ENCODE measurements at regions not wholly inside any gene's neighbourhood (a gene's known extent, or its start where the extent isn't known, plus 50 kb on each side); places are given as distances from the start of the nearest gene placed in this dataset.

DNA sequence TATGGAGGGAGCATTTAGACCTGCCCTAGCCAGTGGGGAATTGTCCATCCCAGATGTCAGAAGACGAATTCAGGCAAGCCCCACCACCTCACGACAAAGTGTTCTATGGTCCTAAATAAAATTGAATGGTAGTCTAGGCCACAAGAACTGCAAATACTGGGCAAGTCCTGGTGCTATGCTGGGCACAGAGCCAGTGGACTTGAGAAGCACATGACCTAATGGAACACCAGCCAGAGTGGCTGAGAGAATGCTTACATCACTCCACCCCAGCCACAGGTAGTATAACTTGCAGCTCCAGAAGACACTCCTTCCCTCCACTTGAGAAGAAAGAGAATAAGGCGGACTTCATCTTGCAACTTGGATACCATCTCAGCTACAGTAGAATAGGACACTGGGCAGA is 567.3 kb upstream of the CXADR start:
- Histone ChIP-seq H3K27ac (ENCODE audit: low read depth in 2 of 2, low read length in 2 of 2) (no peak overlapping the region), H3K4me1 (ENCODE audit: control insufficient read depth in 2 of 3, insufficient read depth in 2 of 3, low read depth in 1 of 3, low read length in 3 of 3) (no peaks in the 10 kb centered on the region), H3K36me3 (ENCODE audit: control insufficient read depth in 2 of 3, insufficient read depth in 3 of 3, low read length in 3 of 3) (no peaks in the 10 kb centered on the region), H3K9ac (ENCODE audit: low read length in 3 of 3) (no peak overlapping the region), H3K4me3 (ENCODE audit: low read length in 3 of 3) (no peak overlapping the region), H3K9me3 (ENCODE audit: control insufficient read depth in 2 of 3, insufficient read depth in 1 of 3, low read length in 3 of 3) (peaks cover 0 to 1% (median 0%) of the 10 kb centered on the region in 3 donors), H3K27me3 (ENCODE audit: control insufficient read depth, insufficient read depth, low read length) (no peaks in the 10 kb centered on the region)
- TF ChIP-seq, protein P1, sequence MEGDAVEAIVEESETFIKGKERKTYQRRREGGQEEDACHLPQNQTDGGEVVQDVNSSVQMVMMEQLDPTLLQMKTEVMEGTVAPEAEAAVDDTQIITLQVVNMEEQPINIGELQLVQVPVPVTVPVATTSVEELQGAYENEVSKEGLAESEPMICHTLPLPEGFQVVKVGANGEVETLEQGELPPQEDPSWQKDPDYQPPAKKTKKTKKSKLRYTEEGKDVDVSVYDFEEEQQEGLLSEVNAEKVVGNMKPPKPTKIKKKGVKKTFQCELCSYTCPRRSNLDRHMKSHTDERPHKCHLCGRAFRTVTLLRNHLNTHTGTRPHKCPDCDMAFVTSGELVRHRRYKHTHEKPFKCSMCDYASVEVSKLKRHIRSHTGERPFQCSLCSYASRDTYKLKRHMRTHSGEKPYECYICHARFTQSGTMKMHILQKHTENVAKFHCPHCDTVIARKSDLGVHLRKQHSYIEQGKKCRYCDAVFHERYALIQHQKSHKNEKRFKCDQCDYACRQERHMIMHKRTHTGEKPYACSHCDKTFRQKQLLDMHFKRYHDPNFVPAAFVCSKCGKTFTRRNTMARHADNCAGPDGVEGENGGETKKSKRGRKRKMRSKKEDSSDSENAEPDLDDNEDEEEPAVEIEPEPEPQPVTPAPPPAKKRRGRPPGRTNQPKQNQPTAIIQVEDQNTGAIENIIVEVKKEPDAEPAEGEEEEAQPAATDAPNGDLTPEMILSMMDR (IDR thresholded peaks at IDR 0.05; ENCODE audit: borderline replicate concordance, extremely low read depth, insufficient read depth): no peak
- no peak for DNase-seq
- no peak for FAIRE-seq
- intact Hi-C loops (cut with DNase I): no loop called here

DNA sequence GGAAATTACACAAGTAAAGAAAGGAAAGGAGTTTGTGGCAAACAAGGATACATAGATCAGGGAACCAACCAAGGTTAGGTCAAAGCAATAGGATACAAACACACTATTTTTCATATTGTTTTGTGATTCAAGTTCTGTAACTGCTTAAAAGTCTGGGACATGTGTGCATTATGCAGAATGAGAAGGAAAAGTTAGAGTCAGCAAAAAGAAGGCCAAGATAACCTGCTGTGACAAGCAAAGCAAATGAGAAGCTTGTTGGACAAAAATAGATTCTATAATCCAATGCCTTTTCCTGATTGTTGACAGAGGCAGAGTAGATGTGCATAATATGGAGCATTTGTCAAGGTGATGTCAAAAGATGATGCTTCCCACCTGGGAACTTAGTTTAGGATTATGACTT is 556.0 kb upstream of the CXADR start:
- Histone ChIP-seq H3K36me3 (ENCODE audit: control insufficient read depth in 2 of 3, insufficient read depth in 3 of 3, low read length in 3 of 3) (no peaks in the 10 kb centered on the region), H3K27ac (ENCODE audit: low read depth in 2 of 2, low read length in 2 of 2) (no peak overlapping the region), H3K9ac (ENCODE audit: low read length in 3 of 3) (no peak overlapping the region), H3K9me3 (ENCODE audit: control insufficient read depth in 2 of 3, insufficient read depth in 1 of 3, low read length in 3 of 3) (no peaks in the 10 kb centered on the region), H3K27me3 (ENCODE audit: control insufficient read depth, insufficient read depth, low read length) (no peaks in the 10 kb centered on the region), H3K4me3 (ENCODE audit: low read length in 3 of 3) (no peak overlapping the region), H3K4me1 (ENCODE audit: control insufficient read depth in 2 of 3, insufficient read depth in 2 of 3, low read depth in 1 of 3, low read length in 3 of 3) (no peaks in the 10 kb centered on the region)
- intact Hi-C loops (cut with DNase I): no loop called here
- DNase-seq: no peak
- TF ChIP-seq, protein P1 (IDR thresholded peaks at IDR 0.05; ENCODE audit: borderline replicate concordance, extremely low read depth, insufficient read depth): no peak
- no peak for FAIRE-seq

- no peaks in the 10 kb centered on the region for H3K36me3 ChIP-seq (ENCODE audit: control insufficient read depth in 2 of 3, insufficient read depth in 3 of 3, low read length in 3 of 3)
- intact Hi-C loops (cut with DNase I): no loop called here
- H3K27me3 ChIP-seq (ENCODE audit: control insufficient read depth, insufficient read depth, low read length): no peaks in the 10 kb centered on the region
- DNase-seq (no peak), FAIRE-seq (no peak)
- H3K4me1 ChIP-seq (ENCODE audit: control insufficient read depth in 2 of 3, insufficient read depth in 2 of 3, low read depth in 1 of 3, low read length in 3 of 3): no peaks in the 10 kb centered on the region
- no peak overlapping the region for H3K9ac ChIP-seq (ENCODE audit: low read length in 3 of 3)
- H3K9me3 ChIP-seq (ENCODE audit: control insufficient read depth in 2 of 3, insufficient read depth in 1 of 3, low read length in 3 of 3): peaks cover 0 to 5% (median 0%) of the 10 kb centered on the region in 3 donors
- TF ChIP-seq, protein P1 (IDR thresholded peaks at IDR 0.05; ENCODE audit: borderline replicate concordance, extremely low read depth, insufficient read depth): no peak
- no peak overlapping the region for H3K27ac ChIP-seq (ENCODE audit: low read depth in 2 of 2, low read length in 2 of 2)
- H3K4me3 ChIP-seq (ENCODE audit: low read length in 3 of 3): no peak overlapping the region
These were observed 547.4 kb upstream of the CXADR start for GRCh38 chr21:16965424-16965823.

DNA sequence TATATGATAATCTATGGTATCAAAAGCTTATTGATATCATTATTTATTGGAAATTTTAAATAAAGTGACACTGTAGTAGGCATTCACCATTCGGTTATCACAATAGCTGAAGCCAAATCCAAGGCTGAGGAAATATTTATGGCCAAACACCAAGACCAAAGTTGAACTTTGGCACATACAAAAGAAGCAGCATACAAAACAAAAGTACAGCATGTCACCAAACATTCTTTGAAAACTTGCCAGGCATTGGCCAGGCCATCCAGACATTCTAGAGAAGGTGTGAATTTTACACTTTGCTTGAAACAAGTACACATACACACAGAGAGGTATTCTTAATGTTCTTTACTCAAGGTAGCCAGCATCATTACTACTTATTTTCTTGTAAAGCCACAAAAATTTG is 544.4 kb upstream of the CXADR start:
- Histone ChIP-seq H3K4me3 (ENCODE audit: low read length in 3 of 3) (no peak overlapping the region), H3K27me3 (ENCODE audit: control insufficient read depth, insufficient read depth, low read length) (no peaks in the 10 kb centered on the region), H3K4me1 (ENCODE audit: control insufficient read depth in 2 of 3, insufficient read depth in 2 of 3, low read depth in 1 of 3, low read length in 3 of 3) (no peaks in the 10 kb centered on the region), H3K27ac (ENCODE audit: low read depth in 2 of 2, low read length in 2 of 2) (no peak overlapping the region), H3K36me3 (ENCODE audit: control insufficient read depth in 2 of 3, insufficient read depth in 3 of 3, low read length in 3 of 3) (no peaks in the 10 kb centered on the region), H3K9me3 (ENCODE audit: control insufficient read depth in 2 of 3, insufficient read depth in 1 of 3, low read length in 3 of 3) (peaks cover 0 to 5% (median 0%) of the 10 kb centered on the region in 3 donors), H3K9ac (ENCODE audit: low read length in 3 of 3) (no peak overlapping the region)
- intact Hi-C loops (cut with DNase I): no loop called here
- DNase-seq (no peak), FAIRE-seq (no peak)
- TF ChIP-seq, protein P1 (IDR thresholded peaks at IDR 0.05; ENCODE audit: borderline replicate concordance, extremely low read depth, insufficient read depth): no peak
